Eye (tissue), 1 donor: ENCODE measurements at regions not wholly inside any gene's neighbourhood (a gene's known extent, or its start where the extent isn't known, plus 50 kb on each side); places are given as distances from the start of the nearest gene placed in this dataset.

Experiments used
- DNase-seq: peaks from one replicate; pipeline ENCODE4 v3.0.0-alpha.2; 2015

- no peak for DNase-seq
Measured at GRCh38 chrX:106363214-106363613, 195.1 kb downstream of the PWWP3B start.

GRCh38 chrX:106378616-106379015, 210.5 kb downstream of the PWWP3B start:
- DNase-seq = no peak

- no peak for DNase-seq
Measured at GRCh38 chrX:106391284-106391911, 220.4 kb upstream of the RADX start.

GRCh38 chrX:106392346-106392745, 219.4 kb upstream of the RADX start:
- DNase-seq = no peak

GRCh38 chrX:106397788-106398538, 213.8 kb upstream of the RADX start:
- peak; percentile 22 for DNase-seq

- DNase-seq = no peak
Measured at GRCh38 chrX:106401965-106402559, 209.7 kb upstream of the RADX start.

- no peak for DNase-seq
Measured at GRCh38 chrX:106404512-106404911, 207.3 kb upstream of the RADX start.

GRCh38 chrX:106415276-106415895, 196.4 kb upstream of the RADX start:
- peak; percentile 72 for DNase-seq

GRCh38 chrX:106436691-106437090, 175.1 kb upstream of the RADX start:
- peak; percentile 69 for DNase-seq

- DNase-seq = peak; percentile 40
Measured at GRCh38 chrX:106437407-106437806, 174.4 kb upstream of the RADX start.

GRCh38 chrX:106450405-106450804, 161.4 kb upstream of the RADX start:
- DNase-seq = no peak

- DNase-seq = no peak
Measured at GRCh38 chrX:106451933-106452332, 159.8 kb upstream of the RADX start.

GRCh38 chrX:106454991-106455390, 156.8 kb upstream of the RADX start:
- no peak for DNase-seq

GRCh38 chrX:106457802-106458201, 154.0 kb upstream of the RADX start:
- DNase-seq = no peak

GRCh38 chrX:106467422-106467821, 144.4 kb upstream of the RADX start:
- no peak for DNase-seq

- DNase-seq = no peak
Measured at GRCh38 chrX:106467943-106468342, 143.8 kb upstream of the RADX start.

GRCh38 chrX:106468433-106468832, 143.3 kb upstream of the RADX start:
- DNase-seq = no peak

GRCh38 chrX:106479920-106480319, 131.9 kb upstream of the RADX start:
- DNase-seq = no peak

GRCh38 chrX:106481341-106481740, 130.4 kb upstream of the RADX start:
- DNase-seq = peak; percentile 82

GRCh38 chrX:106484233-106484632, 127.5 kb upstream of the RADX start:
- no peak for DNase-seq

- peak; percentile 3 for DNase-seq
Measured at GRCh38 chrX:106493210-106493816, 118.5 kb upstream of the RADX start.

- DNase-seq = no peak
Measured at GRCh38 chrX:106499473-106499872, 112.3 kb upstream of the RADX start.

- no peak for DNase-seq
Measured at GRCh38 chrX:106510713-106511403, 100.9 kb upstream of the RADX start.
